T-helper 1 cell treated with Interleukin-12 subunit alpha and Interleukin-12 subunit beta and Interleukin-4 antibody, amounts not matched to agents 30 μg/mL and 1 μg/mL, for 36 hours (primary cell): ENCODE measurements at regions not wholly inside any gene's neighbourhood (a gene's known extent, or its start where the extent isn't known, plus 50 kb on each side); places are given as distances from the start of the nearest gene placed in this dataset.
"Not testable (repeated sequence)": the region's sequence is repeated elsewhere in the genome, so short reads cannot be mapped to it uniquely, and the experiment has no call there.

Experiments used
- H3K27ac Mint-ChIP-seq: one replicate; pipeline ENCODE4 v1.8.0; 2021; ENCODE audit warnings: mild to moderate bottlenecking, mixed read lengths
- H3K27me3 Mint-ChIP-seq: one replicate; pipeline ENCODE4 v1.8.0; 2021; ENCODE audit warnings: low read depth, mixed read lengths
- H3K36me3 Mint-ChIP-seq: one replicate; pipeline ENCODE4 v1.8.0; 2021; ENCODE audit warnings: low read depth, mixed read lengths
- H3K4me1 Mint-ChIP-seq: one replicate; pipeline ENCODE4 v1.8.0; 2021; ENCODE audit warnings: low read depth, mixed read lengths
- H3K4me3 Mint-ChIP-seq: one replicate; pipeline ENCODE4 v1.8.0; 2021; ENCODE audit warnings: mild to moderate bottlenecking, moderate library complexity, mixed read lengths
- H3K9me3 Mint-ChIP-seq: one replicate; pipeline ENCODE4 v1.8.0; 2021; ENCODE audit warnings: mixed read lengths

GRCh38 chr7:82605247-82605864, 161.8 kb upstream of the CACNA2D1 start:
- no peaks in the 10 kb centered on the region for H3K36me3 Mint-ChIP-seq

GRCh38 chr7:82602066-82602465, 158.5 kb upstream of the CACNA2D1 start:
- Mint-ChIP-seq H3K9me3 (no peaks in the 10 kb centered on the region), H3K27ac (no peak overlapping the region), H3K27me3 (no peaks in the 10 kb centered on the region), H3K4me3 (no peak overlapping the region), H3K36me3 (no peaks in the 10 kb centered on the region), H3K4me1 (no peaks in the 10 kb centered on the region)

More at GRCh38 chr7:82605247-82605864, 161.8 kb upstream of the CACNA2D1 start:
- H3K4me3 Mint-ChIP-seq, result no peak overlapping the region
- H3K27me3 Mint-ChIP-seq, result no peaks in the 10 kb centered on the region
- H3K27ac Mint-ChIP-seq, result no peak overlapping the region
- no peaks in the 10 kb centered on the region for H3K4me1 Mint-ChIP-seq
- no peaks in the 10 kb centered on the region for H3K9me3 Mint-ChIP-seq

DNA sequence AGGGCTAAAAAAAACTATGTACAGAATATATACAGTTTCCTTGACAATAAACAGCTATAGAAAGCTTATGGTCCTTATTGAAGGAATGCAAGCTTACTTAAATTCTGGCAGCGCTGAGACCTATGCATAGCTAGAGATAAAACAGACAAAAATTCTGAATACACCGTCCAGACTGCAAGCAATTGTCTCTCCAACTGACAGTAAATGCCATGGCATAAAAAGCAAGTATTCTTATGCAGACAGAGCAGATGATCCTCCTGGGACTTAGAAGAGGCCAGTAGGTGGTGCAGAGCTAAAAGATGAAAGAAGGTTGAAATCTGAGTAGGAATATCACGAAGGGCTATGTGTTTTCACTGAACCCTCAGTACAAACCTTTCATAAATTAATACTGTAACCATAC, 157.0 kb upstream of the CACNA2D1 start:
- Mint-ChIP-seq H3K4me3 (no peak overlapping the region), H3K27me3 (no peaks in the 10 kb centered on the region), H3K4me1 (no peaks in the 10 kb centered on the region), H3K36me3 (no peaks in the 10 kb centered on the region), H3K9me3 (no peaks in the 10 kb centered on the region), H3K27ac (no peak overlapping the region)

GRCh38 chr7:82599895-82600294, 156.3 kb upstream of the CACNA2D1 start:
- Mint-ChIP-seq H3K4me1 (no peaks in the 10 kb centered on the region), H3K36me3 (no peaks in the 10 kb centered on the region)

DNA sequence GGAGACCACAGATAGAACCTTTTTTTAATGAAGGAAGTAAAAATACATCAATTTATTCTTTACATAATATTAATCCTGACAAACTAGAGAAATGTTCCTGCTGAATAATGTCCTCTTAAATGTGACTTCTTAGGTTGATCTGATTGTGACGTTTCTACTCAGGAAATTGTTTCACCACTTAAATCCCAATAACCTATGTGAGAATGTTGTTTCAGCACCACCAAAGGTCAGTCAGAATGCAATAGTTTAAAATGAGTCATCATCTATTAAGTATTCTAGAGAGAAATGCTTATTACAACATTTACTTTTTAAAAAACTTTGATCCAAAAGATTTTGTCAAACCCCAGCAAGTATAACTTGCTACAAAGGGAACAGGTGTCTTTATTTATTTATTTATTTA, 155.4 kb upstream of the CACNA2D1 start:
- H3K36me3 Mint-ChIP-seq, result no peaks in the 10 kb centered on the region

More at GRCh38 chr7:82599895-82600294, 156.3 kb upstream of the CACNA2D1 start:
- no peaks in the 10 kb centered on the region for H3K9me3 Mint-ChIP-seq
- H3K4me3 Mint-ChIP-seq, result no peak overlapping the region
- H3K27me3 Mint-ChIP-seq, result no peaks in the 10 kb centered on the region
- H3K27ac Mint-ChIP-seq, result no peak overlapping the region

GRCh38 chr7:82595795-82596194, 152.2 kb upstream of the CACNA2D1 start:
- H3K9me3 Mint-ChIP-seq, H3K27ac Mint-ChIP-seq, H3K4me1 Mint-ChIP-seq, H3K4me3 Mint-ChIP-seq, H3K36me3 Mint-ChIP-seq, H3K27me3 Mint-ChIP-seq: not testable (repeated sequence)

More for the DNA sequence above, 155.4 kb upstream of the CACNA2D1 start:
- Mint-ChIP-seq H3K27ac (no peak overlapping the region), H3K9me3 (no peaks in the 10 kb centered on the region), H3K4me3 (no peak overlapping the region), H3K27me3 (no peaks in the 10 kb centered on the region), H3K4me1 (no peaks in the 10 kb centered on the region)

GRCh38 chr7:82595176-82595575, 151.6 kb upstream of the CACNA2D1 start:
- Mint-ChIP-seq H3K4me3 (no peak overlapping the region), H3K9me3 (no peaks in the 10 kb centered on the region), H3K27ac (no peak overlapping the region), H3K4me1 (no peaks in the 10 kb centered on the region), H3K27me3 (no peaks in the 10 kb centered on the region), H3K36me3 (no peaks in the 10 kb centered on the region)

DNA sequence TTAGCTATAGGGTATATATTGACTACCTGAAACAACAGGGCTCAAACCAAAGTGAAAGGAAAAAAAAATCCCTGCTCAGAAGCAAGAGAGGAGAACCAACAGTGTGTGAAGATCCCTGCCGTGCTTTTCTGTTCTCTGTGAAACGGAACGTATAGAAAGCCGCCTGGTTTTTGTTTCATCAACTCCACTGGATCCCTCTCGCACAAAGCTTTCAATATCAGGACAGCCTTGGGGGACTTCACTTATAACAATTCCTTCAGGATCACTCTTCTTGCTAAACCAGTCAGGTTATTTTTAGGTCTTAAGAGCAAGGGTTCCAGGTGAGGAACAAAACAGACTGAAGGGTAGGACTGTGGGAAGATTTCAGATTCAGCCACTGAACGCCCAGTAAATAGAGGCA, 151.1 kb upstream of the CACNA2D1 start:
- Mint-ChIP-seq H3K4me1 (no peaks in the 10 kb centered on the region), H3K27ac (no peak overlapping the region), H3K9me3 (no peaks in the 10 kb centered on the region), H3K27me3 (no peaks in the 10 kb centered on the region), H3K36me3 (no peaks in the 10 kb centered on the region), H3K4me3 (no peak overlapping the region)

DNA sequence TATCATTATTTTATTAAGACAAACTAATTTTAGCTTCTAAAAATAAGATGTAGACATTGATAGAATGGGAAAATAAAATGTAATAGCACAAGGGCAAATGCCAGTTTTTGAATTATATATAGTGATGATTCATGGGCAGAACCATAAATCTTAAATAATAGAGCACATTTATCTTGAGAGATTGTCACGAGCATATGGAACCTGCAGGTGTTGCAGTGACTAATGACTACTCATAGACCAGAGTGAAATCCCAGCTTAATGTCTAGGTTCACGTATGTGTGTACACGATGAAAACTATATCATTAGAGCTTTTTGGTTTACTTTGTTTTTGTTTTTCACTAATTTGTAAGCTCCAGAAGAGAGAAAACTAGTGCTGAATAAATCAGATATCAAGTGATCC, 150.2 kb upstream of the CACNA2D1 start:
- H3K36me3 Mint-ChIP-seq, result no peaks in the 10 kb centered on the region

DNA sequence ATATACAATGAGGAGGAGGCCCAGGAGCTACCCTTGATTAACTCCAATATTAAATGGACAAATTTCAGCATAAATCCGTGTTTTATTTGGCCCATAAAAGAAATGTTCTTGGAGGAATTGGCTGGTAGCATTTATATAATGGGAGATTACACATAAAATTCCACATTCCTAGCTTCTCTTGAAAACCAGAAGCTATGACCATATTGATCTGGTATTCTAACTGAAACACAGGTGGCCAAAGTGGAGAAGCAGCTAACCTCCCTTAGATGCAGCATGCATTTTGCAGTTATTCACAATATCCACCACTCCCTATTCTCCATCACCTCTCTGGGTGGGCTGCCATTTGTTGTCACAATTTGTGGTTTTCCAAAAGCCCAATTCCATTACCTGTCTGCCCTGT, 148.8 kb upstream of the CACNA2D1 start:
- no peak overlapping the region for H3K4me3 Mint-ChIP-seq
- no peaks in the 10 kb centered on the region for H3K4me1 Mint-ChIP-seq

More for the DNA sequence above, 150.2 kb upstream of the CACNA2D1 start:
- Mint-ChIP-seq H3K4me1 (no peaks in the 10 kb centered on the region), H3K27ac (no peak overlapping the region), H3K27me3 (no peaks in the 10 kb centered on the region), H3K9me3 (no peaks in the 10 kb centered on the region), H3K4me3 (no peak overlapping the region)

GRCh38 chr7:82579047-82579446, 135.5 kb upstream of the CACNA2D1 start:
- H3K36me3 Mint-ChIP-seq, result no peaks in the 10 kb centered on the region
- no peak overlapping the region for H3K4me3 Mint-ChIP-seq
- H3K27me3 Mint-ChIP-seq, result no peaks in the 10 kb centered on the region
- no peaks in the 10 kb centered on the region for H3K9me3 Mint-ChIP-seq
- no peaks in the 10 kb centered on the region for H3K4me1 Mint-ChIP-seq
- H3K27ac Mint-ChIP-seq, result no peak overlapping the region

More for the DNA sequence above, 148.8 kb upstream of the CACNA2D1 start:
- Mint-ChIP-seq H3K36me3 (no peaks in the 10 kb centered on the region), H3K27me3 (no peaks in the 10 kb centered on the region), H3K27ac (no peak overlapping the region), H3K9me3 (no peaks in the 10 kb centered on the region)

GRCh38 chr7:82578430-82578829, 134.9 kb upstream of the CACNA2D1 start:
- Mint-ChIP-seq H3K27me3 (no peaks in the 10 kb centered on the region), H3K4me3 (no peak overlapping the region), H3K27ac (no peak overlapping the region), H3K9me3 (no peaks in the 10 kb centered on the region), H3K4me1 (no peaks in the 10 kb centered on the region), H3K36me3 (no peaks in the 10 kb centered on the region)

DNA sequence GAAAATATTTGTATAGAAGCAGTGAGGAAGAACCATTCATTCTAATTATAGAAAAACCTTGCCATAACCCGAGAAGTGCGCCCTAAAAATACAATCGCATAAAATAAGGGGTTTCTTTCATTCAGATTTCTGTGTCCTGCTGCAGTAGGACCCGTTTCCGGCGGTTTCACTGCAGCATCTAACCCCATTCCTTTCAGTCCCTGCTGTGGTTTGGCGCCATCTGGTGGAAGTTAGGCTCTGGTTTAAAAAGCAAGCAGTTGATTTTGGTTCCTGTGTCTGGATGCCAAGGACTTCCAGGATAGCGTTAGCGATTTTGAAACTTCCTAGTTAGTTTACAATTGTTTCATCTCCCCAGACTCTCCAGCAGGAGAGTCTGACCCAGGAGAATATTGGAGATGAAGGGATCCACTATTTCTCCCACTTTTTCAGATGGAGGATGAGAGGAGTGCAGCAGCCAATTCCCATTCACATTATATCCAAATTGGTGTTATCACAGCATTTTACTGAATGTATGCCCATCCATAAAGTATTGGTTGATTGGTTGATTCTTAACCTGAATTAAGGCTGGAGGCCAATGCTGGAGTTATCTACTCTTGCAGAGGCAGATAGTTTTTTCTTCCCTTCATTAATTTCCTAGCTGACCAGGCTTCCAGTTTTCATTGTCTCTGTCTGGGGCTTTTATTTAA, 128.8 kb upstream of the CACNA2D1 start:
- no peak overlapping the region for H3K4me3 Mint-ChIP-seq
- no peak overlapping the region for H3K27ac Mint-ChIP-seq
- H3K27me3 Mint-ChIP-seq, result no peaks in the 10 kb centered on the region
- no peaks in the 10 kb centered on the region for H3K4me1 Mint-ChIP-seq
- H3K9me3 Mint-ChIP-seq, result no peaks in the 10 kb centered on the region
- no peaks in the 10 kb centered on the region for H3K36me3 Mint-ChIP-seq

DNA sequence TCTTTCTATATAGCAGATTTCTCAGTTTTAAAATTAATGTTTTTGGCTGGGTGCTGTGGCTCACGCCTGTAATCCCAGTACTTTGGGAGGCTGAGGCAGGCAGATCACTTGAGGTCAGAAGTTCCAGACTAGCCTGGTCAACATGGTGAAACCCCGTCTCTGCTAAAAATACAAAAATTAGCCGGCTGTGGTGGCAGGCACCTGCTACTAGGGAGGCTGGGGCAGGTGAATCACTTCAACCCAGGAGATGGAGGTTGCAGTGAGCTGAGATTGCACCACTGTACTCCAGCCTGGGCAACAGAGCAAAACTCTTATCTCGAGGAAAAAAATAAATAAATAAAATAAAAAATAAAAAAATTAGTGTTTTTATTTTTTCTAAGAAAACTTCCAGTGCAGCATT, 127.5 kb upstream of the CACNA2D1 start:
- H3K4me3 Mint-ChIP-seq, H3K9me3 Mint-ChIP-seq, H3K4me1 Mint-ChIP-seq, H3K27ac Mint-ChIP-seq, H3K36me3 Mint-ChIP-seq, H3K27me3 Mint-ChIP-seq: not testable (repeated sequence)

DNA sequence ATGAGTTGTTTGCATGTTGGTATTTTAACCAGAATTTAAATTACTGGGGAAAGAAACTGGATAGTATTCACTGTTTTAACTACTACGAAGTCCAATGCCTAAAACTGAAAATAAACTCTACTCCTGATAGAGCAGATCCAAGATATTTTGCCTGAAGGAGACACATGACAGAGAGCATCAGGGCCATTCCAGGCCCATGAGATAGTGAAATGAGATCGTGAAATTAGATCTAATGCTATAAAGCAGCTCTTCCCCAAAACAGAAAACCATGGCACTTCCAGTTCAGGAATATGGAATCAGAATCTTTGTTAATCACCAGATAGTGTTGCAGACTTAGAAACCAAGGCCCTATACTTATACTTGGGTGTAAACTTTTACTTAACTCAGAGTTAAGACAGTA, 124.3 kb upstream of the CACNA2D1 start:
- Mint-ChIP-seq H3K9me3 (no peaks in the 10 kb centered on the region), H3K27me3 (no peaks in the 10 kb centered on the region), H3K4me1 (no peaks in the 10 kb centered on the region), H3K36me3 (no peaks in the 10 kb centered on the region), H3K27ac (no peak overlapping the region), H3K4me3 (no peak overlapping the region)
